ENCODE measurements at regions not wholly inside any gene's neighbourhood (a gene's known extent, or its start where the extent isn't known, plus 50 kb on each side); places are given as distances from the start of the nearest gene placed in this dataset.

DNA sequence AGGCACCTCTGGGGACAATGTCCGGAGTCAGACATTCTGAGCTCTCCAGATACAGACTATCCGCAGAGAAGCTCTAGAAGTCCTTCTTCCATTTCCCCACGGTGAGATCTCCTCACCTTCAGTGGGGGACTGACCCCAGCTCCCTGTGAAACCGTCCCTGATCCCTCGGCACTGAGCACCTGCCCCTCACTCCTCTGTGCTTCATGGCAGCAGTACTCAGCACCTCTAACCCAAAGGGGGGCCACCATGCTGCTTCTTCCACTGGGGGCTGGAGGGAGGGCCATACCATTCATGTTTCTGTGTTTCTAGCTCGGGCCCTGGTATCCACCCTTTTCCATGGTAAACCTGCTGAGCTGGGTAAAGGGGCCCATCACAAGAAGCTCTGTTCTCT lies 321.7 kb downstream of the BRD1 start:
- no peak for DNase-seq (ENCODE audit: low spot score)

DNA sequence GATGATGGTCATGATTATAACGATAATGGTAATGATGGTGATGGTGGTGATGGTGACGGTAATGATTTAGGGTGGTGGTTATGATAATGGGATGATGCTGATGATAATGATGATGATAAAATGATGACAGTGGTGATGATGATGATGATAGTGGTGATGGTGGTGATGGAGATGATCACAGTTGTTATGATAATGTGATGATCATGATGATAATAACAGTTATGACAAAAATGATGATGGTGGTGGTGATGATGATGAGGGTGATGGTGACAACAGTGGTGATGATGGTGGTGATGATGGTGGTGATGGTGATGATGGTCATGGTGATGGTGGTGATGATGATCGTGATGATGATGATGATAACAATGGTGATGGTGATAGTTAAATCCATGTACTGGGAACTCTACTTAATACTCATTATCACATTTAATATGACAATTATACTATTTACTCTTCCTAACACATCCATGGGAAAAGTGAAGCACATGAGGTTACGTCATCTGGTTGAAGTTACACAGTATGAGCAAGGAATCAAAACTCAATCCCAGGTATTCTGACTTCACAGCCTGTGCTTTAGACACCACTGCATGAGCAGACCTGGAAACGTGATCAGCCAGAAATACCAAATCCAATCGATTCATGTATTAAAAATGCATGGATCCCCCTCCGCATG lies 322.2 kb downstream of the BRD1 start:
- no peak for DNase-seq (ENCODE audit: low spot score)

DNA sequence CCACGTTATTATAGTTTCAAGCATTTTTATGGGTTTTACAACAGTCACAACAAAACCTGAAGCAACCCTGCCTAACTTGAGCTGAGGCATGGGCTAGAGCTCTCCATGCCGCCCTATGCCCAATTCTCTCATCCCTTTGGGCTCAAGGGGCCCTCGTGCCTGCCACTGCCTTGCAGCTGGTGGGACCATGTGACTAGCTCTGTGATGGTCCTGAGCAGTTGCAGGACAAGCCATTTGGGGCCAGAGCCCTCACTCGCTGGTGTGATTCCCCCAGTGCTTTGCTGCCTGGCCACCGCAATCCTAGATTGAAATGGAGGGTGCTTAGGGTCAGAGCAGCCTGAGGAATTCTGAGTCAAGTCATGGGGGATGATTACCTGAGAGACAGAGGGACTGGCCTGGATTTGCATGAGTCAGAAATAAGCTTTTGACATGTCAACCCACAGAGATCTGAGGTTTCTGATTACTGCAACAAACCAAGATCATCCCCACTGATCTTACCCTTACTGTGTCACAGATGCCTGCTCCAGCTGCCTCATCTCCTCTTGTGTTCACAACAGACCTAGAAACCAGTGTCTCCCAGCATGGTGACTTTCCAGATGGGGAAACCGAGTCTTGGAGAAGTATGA lies 323.7 kb downstream of the BRD1 start:
- peak; percentile 35 for DNase-seq (ENCODE audit: low spot score)

- no peak for DNase-seq (ENCODE audit: low spot score)
These were observed 324.4 kb downstream of the BRD1 start for GRCh38 chr22:49503321-49503720.

DNA sequence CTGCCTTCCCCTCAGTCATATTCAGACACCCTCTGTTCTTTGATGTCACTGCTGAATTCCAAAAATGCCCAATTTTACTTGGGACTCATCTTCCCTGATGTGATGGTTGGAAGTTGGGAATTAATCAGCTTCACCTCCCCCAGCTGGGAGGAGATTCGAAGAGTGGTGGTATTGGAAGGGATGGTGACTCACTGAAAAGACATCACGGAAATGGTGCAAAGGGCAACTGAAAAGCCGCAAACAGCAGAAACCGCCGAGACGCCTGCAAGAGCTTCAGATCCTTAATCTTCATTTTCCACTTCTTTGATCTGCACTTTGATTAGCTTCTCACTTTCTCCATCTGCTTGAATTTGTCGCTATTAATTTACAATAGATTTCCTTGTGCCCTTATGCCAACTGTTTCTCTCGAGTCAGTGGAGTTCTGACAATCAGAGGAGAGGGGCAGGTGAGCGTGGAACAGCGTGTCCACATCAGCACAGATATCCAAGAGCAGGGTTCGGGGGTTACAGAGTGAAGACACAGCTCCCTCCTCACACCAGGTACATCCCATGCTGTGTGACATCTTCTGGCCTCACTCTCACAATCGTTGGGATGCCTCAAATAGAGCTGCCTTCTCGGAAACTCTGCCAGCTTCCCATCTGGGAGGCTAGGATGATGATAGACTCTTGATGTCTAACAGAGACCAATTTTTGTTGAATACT lies 325.4 kb downstream of the BRD1 start:
- peak; percentile 39 for DNase-seq (ENCODE audit: low spot score)

DNA sequence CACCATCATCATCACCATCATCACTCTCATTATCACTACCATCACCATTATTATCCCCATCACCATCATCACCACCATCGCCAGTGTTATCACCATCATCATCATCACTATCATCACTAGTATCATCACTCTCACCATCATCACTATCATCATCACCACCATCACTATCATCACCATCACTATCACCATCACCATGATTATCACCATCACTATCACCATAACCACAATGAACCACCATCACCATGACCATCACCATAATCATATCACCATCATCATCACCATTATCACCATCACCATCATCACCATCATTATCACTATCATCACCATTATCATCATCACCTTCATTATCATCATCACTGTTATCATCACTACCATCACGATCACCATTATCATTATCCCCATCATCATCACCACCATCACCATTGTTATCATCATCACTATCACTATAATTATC lies 326.7 kb downstream of the BRD1 start:
- DNase-seq (ENCODE audit: low spot score) = no peak

GRCh38 chr22:49500076-49500460 lies 327.6 kb downstream of the BRD1 start:
- no peak for DNase-seq (ENCODE audit: low spot score)

GRCh38 chr22:49499433-49500075 lies 328.1 kb downstream of the BRD1 start:
- no peak for DNase-seq (ENCODE audit: low spot score)

GRCh38 chr22:49497266-49497665 lies 330.4 kb downstream of the BRD1 start:
- no peak for DNase-seq (ENCODE audit: low spot score)

- no peak for DNase-seq (ENCODE audit: low spot score)
These were observed 333.1 kb downstream of the BRD1 start for GRCh38 chr22:49494555-49494954.

DNA sequence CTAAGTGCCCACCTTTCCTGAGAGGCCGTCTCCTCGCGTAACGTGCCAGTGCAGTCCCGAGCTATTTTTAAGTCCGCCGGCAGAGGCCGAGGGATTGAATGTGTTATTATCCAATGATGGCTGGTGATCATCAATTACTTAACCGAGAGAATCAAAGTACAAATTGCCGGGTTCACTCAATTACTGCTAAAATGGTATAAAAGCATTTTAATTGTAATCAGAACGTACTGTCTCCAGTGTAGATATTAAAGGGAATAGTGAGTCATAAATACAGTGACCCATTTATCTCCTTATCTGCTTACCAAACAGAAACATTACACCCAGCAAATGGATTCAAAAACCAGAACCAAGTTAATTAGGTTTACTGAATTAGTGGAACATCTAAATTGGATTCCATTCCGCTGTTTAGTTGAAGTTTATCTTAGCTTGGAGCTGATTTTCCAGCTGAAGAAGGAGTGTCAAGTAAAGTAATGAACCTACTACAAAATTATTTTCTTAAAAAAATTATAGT lies 334.9 kb downstream of the BRD1 start:
- DNase-seq (ENCODE audit: low spot score) = no peak

DNA sequence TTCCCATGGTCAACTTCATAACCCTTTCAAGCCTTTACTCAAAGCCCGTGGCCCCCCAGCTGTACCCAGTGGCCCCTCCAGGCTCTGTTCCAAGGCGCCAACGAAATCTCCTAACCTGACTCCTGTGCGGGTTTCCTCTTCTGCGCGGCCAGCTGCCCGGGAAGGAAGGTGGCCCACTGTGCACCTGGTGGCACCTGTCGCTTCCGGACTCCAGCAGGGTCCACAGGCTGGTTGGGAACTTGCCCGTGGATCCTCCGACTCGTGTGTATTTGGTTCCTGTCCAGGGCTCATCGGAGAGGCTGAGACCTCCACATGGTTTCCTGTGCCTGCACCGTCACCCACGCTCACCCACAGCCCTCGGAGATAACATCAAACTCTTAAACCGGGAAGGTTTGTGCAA lies 335.4 kb downstream of the BRD1 start:
- DNase-seq (ENCODE audit: low spot score) = no peak

DNA sequence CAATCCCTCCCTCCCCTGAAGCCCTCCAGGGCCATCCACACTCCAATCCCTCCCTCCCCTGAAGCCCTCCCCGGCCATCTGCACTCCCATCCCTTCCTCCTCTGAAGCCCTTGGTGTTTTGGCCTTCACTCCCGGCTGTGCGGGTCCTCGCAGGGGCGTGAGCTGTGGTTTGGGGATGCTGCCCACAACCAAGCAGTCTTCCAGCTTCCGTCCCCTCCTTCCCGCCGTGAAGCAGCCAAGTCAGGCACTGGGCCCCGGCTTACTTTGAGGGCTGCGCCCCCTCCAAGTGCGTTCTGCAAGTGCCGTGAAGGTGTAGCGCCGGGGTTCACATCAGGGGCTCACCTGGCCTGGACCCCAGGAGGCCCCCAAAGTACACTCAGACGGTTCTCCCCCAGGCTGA lies 335.9 kb downstream of the BRD1 start:
- no peak for DNase-seq (ENCODE audit: low spot score)

- no peak for DNase-seq (ENCODE audit: low spot score)
These were observed 336.4 kb downstream of the BRD1 start for GRCh38 chr22:49491221-49491635.

- DNase-seq (ENCODE audit: low spot score) = no peak
These were observed 337.0 kb downstream of the BRD1 start for GRCh38 chr22:49490692-49491091.

DNA sequence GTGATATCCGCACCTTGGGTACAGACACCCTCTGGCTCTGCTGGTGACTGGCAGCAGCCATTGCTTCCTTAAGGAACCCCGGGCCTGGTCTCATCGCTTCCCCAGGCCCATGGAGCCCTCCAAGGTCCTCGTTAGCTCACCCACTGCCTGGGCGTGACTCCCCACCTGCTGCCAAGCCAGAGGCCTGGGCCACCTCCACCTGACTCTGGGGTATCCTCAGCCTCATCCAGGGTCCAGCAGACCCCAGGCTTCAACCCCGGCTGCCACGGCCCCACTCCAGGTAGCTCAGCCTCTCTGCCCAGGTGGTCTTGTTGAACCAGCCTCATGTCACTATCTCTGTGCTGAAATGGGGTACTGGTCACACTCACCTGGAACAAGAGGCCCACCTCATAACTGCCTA lies 337.9 kb downstream of the BRD1 start:
- no peak for DNase-seq (ENCODE audit: low spot score)

- no peak for DNase-seq (ENCODE audit: low spot score)
These were observed 338.7 kb downstream of the BRD1 start for GRCh38 chr22:49488943-49489342.

- peak; percentile 67 for DNase-seq (ENCODE audit: low spot score)
These were observed 339.7 kb downstream of the BRD1 start for GRCh38 chr22:49487950-49488349.

DNA sequence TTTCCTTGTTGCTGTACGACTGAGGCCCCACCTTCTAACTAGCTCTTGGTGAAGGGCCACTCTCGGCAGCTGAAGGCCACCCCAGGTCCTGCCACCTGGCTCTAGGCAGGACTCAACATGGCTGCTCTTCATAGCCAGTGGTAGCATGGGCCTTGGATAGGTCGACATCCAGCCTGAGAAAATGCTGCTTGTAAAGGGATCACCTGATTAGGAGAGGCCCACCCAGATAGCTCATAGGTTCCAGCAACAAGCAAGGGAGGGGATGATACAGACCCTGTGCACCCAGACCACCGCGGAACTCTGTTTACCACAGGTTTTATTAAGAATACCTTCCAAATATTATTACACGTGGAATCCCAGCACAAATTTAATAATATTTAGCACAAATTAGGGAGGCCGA lies 341.4 kb downstream of the BRD1 start:
- DNase-seq (ENCODE audit: low spot score) = no peak

DNA sequence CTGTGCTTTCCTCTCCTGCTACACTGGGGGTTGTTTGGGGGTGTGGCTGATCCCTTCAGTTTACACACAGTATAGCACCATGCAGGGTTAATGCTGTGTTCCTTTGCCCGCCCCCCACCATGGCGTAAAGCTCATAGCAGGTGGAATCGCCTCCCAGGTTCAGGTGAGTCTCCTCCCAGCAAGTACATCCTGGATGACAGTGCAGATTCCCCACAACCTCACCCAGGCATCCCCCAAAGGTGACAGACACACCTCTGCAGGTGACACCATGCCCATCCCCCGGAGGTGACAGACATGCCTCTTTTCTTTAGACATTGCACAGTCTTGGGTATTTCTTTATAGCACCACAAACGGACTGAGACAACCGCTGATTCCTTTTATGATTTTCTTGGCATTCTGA lies 343.7 kb downstream of the BRD1 start:
- no peak for DNase-seq (ENCODE audit: low spot score)

GRCh38 chr22:49483281-49483870 lies 344.3 kb downstream of the BRD1 start:
- DNase-seq (ENCODE audit: low spot score) = no peak

- no peak for DNase-seq (ENCODE audit: low spot score)
These were observed 344.9 kb downstream of the BRD1 start for GRCh38 chr22:49482811-49483210.
